Ishikawa (cell line): ENCODE measurements at regions not wholly inside any gene's neighbourhood (a gene's known extent, or its start where the extent isn't known, plus 50 kb on each side); places are given as distances from the start of the nearest gene placed in this dataset.

Source experiments
- CEBPB ChIP-seq: IDR thresholded peaks from 2 replicates; pipeline ENCODE4 v1.6.1; 2012
- CREB1 ChIP-seq: IDR thresholded peaks from 2 replicates; pipeline ENCODE4 v1.6.1; 2012; ENCODE audit warnings: low read depth
- EGR1 ChIP-seq: IDR thresholded peaks from 2 replicates; pipeline ENCODE4 v1.6.1; 2012
- EP300 ChIP-seq: IDR thresholded peaks from 2 replicates; pipeline ENCODE4 v1.6.1; 2012; ENCODE audit warnings: borderline replicate concordance
- FOXM1 ChIP-seq: IDR thresholded peaks from 2 replicates; pipeline ENCODE4 v1.6.1; 2012; ENCODE audit warnings: low read depth, borderline replicate concordance
- NFIC ChIP-seq: IDR thresholded peaks from 2 replicates; pipeline ENCODE4 v1.6.1; 2012
- RAD21 ChIP-seq: IDR thresholded peaks from 2 replicates; pipeline ENCODE4 v1.6.1; 2012; ENCODE audit warnings: low read depth
- TAF1 ChIP-seq: IDR thresholded peaks from 2 replicates; pipeline ENCODE4 v1.6.1; 2012; ENCODE audit warnings: low read depth, mild to moderate bottlenecking
- TCF12 ChIP-seq: IDR thresholded peaks from 2 replicates; pipeline ENCODE4 v1.6.1; 2012; ENCODE audit warnings: low read depth
- TEAD4 ChIP-seq: IDR thresholded peaks from 2 replicates; pipeline ENCODE4 v1.6.1; 2012
- USF1 ChIP-seq: IDR thresholded peaks from 2 replicates; pipeline ENCODE4 v1.6.1; 2012
- YY1 ChIP-seq: IDR thresholded peaks from 2 replicates; pipeline ENCODE4 v1.6.1; 2012; ENCODE audit warnings: low read depth
- ZBTB7A ChIP-seq: IDR thresholded peaks from 2 replicates; pipeline ENCODE4 v1.6.1; 2012; ENCODE audit warnings: low read depth
- TF ChIP-seq, protein P1 (sequence below): IDR thresholded peaks from 2 replicates; pipeline ENCODE4 v1.6.1; 2012
- TF ChIP-seq, protein P2 (sequence below): IDR thresholded peaks from 2 replicates; pipeline ENCODE4 v1.6.1; 2012; ENCODE audit warnings: low read depth, mild to moderate bottlenecking

GRCh38 chr17:56085576-56086267 is 67.6 kb upstream of the ANKFN1 start:
- TF ChIP-seq, protein P1, sequence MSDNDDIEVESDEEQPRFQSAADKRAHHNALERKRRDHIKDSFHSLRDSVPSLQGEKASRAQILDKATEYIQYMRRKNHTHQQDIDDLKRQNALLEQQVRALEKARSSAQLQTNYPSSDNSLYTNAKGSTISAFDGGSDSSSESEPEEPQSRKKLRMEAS = no peak
- no peak for TF ChIP-seq YY1
- TF ChIP-seq ZBTB7A = no peak
- no peak for TF ChIP-seq USF1
- no peak for TF ChIP-seq TAF1
- no peak for TF ChIP-seq EP300
- TF ChIP-seq TCF12 = no peak
- TF ChIP-seq EGR1 = no peak
- TF ChIP-seq TEAD4 = no peak
- no peak for TF ChIP-seq FOXM1
- TF ChIP-seq RAD21 = no peak
- no peak for TF ChIP-seq NFIC
- TF ChIP-seq, protein P2, sequence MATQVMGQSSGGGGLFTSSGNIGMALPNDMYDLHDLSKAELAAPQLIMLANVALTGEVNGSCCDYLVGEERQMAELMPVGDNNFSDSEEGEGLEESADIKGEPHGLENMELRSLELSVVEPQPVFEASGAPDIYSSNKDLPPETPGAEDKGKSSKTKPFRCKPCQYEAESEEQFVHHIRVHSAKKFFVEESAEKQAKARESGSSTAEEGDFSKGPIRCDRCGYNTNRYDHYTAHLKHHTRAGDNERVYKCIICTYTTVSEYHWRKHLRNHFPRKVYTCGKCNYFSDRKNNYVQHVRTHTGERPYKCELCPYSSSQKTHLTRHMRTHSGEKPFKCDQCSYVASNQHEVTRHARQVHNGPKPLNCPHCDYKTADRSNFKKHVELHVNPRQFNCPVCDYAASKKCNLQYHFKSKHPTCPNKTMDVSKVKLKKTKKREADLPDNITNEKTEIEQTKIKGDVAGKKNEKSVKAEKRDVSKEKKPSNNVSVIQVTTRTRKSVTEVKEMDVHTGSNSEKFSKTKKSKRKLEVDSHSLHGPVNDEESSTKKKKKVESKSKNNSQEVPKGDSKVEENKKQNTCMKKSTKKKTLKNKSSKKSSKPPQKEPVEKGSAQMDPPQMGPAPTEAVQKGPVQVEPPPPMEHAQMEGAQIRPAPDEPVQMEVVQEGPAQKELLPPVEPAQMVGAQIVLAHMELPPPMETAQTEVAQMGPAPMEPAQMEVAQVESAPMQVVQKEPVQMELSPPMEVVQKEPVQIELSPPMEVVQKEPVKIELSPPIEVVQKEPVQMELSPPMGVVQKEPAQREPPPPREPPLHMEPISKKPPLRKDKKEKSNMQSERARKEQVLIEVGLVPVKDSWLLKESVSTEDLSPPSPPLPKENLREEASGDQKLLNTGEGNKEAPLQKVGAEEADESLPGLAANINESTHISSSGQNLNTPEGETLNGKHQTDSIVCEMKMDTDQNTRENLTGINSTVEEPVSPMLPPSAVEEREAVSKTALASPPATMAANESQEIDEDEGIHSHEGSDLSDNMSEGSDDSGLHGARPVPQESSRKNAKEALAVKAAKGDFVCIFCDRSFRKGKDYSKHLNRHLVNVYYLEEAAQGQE = no peak
- no peak for TF ChIP-seq CREB1
- TF ChIP-seq CEBPB = no peak

- TF ChIP-seq TEAD4 (no peak), EGR1 (no peak), CEBPB (no peak), RAD21 (no peak), TAF1 (no peak)
- TF ChIP-seq, protein P1 = no peak
- TF ChIP-seq, protein P2 = no peak
Observed at GRCh38 chr17:56087199-56087598, 66.1 kb upstream of the ANKFN1 start.

GRCh38 chr17:56096026-56096810 is 57.1 kb upstream of the ANKFN1 start:
- TF ChIP-seq ZBTB7A = no peak
- TF ChIP-seq, protein P1 = no peak
- no peak for TF ChIP-seq EGR1
- TF ChIP-seq USF1 = no peak
- no peak for TF ChIP-seq CEBPB
- TF ChIP-seq YY1 = no peak
- TF ChIP-seq CREB1 = no peak
- TF ChIP-seq RAD21 = no peak
- no peak for TF ChIP-seq TEAD4
- TF ChIP-seq TAF1 = no peak
- TF ChIP-seq FOXM1 = no peak
- no peak for TF ChIP-seq EP300
- TF ChIP-seq TCF12 = no peak
- no peak for TF ChIP-seq NFIC
- TF ChIP-seq, protein P2 = no peak

DNA sequence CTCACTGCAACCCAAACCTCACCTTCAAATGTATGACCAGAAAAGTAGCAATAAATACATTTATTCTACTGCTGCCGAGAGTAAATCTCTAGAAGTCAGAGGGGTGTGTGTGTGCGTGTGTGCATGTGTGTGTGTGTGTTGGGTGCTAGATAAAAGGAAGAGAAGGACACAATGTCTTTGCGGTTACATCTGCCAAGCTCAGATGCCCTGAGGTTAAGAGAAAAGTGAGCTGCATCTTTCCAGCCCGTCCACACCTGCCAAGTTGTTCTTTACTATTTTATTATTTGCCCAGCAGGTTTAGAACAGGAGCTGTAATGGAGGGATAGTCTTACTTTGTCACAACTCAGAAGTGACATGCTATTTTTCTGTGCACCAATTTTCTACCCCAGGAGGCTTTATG is 54.5 kb upstream of the ANKFN1 start:
- TF ChIP-seq TEAD4 (no peak), FOXM1 (no peak), EP300 (no peak), EGR1 (no peak), TCF12 (no peak), RAD21 (no peak), NFIC (no peak), CEBPB (no peak), CREB1 (no peak), USF1 (no peak), YY1 (no peak), TAF1 (no peak), ZBTB7A (no peak)
- TF ChIP-seq, protein P2 = no peak
- TF ChIP-seq, protein P1 = no peak
